Testis (tissue), 2 donors: ENCODE measurements at regions not wholly inside any gene's neighbourhood (a gene's known extent, or its start where the extent isn't known, plus 50 kb on each side); places are given as distances from the start of the nearest gene placed in this dataset.

Source experiments
- DNase-seq: peaks from one replicate; pipeline ENCODE4 v3.0.0-alpha.2; 2019
- H3K27ac ChIP-seq, 2 donors: fragments of 200-600 bp; sonication (generic); one replicate each; pipeline ENCODE4 v1.5.1; 2019
- H3K27me3 ChIP-seq: fragments of 200-600 bp; sonication (generic); one replicate; pipeline ENCODE4 v1.5.1; 2019
- H3K36me3 ChIP-seq: fragments of 200-600 bp; sonication (generic); one replicate; pipeline ENCODE4 v1.5.1; 2017; ENCODE audit warnings: low read depth; ENCODE audit errors: missing control alignments
- H3K4me1 ChIP-seq: fragments of 200-600 bp; sonication (generic); one replicate; pipeline ENCODE4 v1.5.1; 2019
- H3K4me3 ChIP-seq, 2 donors: fragments of 200-600 bp; sonication (generic); one replicate each; pipeline ENCODE4 v1.5.1; 2017 to 2019
- H3K9me3 ChIP-seq: fragments of 200-600 bp; sonication (generic); one replicate; pipeline ENCODE4 v1.5.1; 2017
- POLR2A ChIP-seq: fragments of 450-650 bp; IDR thresholded peaks from one replicate; pipeline ENCODE4 v1.6.1; 2017; ENCODE audit warnings: antibody characterized with exemption, mild to moderate bottlenecking, moderate library complexity
- WGBS, 2 donors: methylation state at CpG; one replicate each; pipeline ENCODE4 v1.1.5; 2018; 5-methylcytosine and 5-hydroxymethylcytosine counted together
- intact Hi-C: fragments of 100-400 bp; cut with DNase I; formaldehyde crosslinking; loops from one replicate; pipeline ENCODE4 v1.15.1; 2023; ENCODE audit warnings: low total_unique reads
- TF ChIP-seq, protein P1 (sequence below), 3 experiments: fragments of 450-650 bp in 2 of 3; fragments of 200-600 bp in 1 of 3; sonication (generic) in 1 of 3; IDR thresholded peaks; one replicate each; pipeline ENCODE4 v1.5.1; 2016 to 2019; ENCODE audit warnings: antibody characterized with exemption in 3 of 3, mild to moderate bottlenecking in 2 of 3, moderate library complexity in 1 of 3

DNA sequence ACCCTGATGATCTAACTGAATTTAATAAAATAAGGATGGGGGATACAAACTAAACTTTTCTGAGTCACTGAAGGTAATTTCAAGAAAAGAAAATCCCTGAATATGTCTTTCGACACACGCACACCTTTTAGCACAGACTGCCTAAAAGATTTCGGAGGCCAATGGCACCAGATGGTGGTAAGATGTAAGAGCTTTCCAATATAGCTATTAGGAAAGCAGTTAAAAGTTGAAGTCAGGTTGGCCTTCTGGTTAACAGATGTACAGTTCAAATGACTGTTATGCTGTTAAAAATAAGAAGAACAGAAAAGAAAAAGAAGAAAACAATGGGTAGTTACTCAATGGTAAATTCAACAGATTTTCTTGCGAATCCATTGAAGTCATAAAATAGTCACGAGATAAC lies 80.7 kb upstream of the KRR1 start:
- H3K4me1 ChIP-seq: no peaks in the 10 kb centered on the region
- no peak overlapping the region for H3K4me3 ChIP-seq
- H3K36me3 ChIP-seq: no peaks in the 10 kb centered on the region
- no peaks in the 10 kb centered on the region for H3K27me3 ChIP-seq
- no peaks in the 10 kb centered on the region for H3K9me3 ChIP-seq
- DNase-seq: no peak
- H3K27ac ChIP-seq: no peak overlapping the region
- TF ChIP-seq, protein P1, sequence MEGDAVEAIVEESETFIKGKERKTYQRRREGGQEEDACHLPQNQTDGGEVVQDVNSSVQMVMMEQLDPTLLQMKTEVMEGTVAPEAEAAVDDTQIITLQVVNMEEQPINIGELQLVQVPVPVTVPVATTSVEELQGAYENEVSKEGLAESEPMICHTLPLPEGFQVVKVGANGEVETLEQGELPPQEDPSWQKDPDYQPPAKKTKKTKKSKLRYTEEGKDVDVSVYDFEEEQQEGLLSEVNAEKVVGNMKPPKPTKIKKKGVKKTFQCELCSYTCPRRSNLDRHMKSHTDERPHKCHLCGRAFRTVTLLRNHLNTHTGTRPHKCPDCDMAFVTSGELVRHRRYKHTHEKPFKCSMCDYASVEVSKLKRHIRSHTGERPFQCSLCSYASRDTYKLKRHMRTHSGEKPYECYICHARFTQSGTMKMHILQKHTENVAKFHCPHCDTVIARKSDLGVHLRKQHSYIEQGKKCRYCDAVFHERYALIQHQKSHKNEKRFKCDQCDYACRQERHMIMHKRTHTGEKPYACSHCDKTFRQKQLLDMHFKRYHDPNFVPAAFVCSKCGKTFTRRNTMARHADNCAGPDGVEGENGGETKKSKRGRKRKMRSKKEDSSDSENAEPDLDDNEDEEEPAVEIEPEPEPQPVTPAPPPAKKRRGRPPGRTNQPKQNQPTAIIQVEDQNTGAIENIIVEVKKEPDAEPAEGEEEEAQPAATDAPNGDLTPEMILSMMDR (IDR thresholded peaks at IDR 0.05): no peak
- no peak for TF ChIP-seq POLR2A
- intact Hi-C loops: no loop called here
- 91 to 95% methylated on average over 5 of the region's 5 CpGs for WGBS, 2 donors

DNA sequence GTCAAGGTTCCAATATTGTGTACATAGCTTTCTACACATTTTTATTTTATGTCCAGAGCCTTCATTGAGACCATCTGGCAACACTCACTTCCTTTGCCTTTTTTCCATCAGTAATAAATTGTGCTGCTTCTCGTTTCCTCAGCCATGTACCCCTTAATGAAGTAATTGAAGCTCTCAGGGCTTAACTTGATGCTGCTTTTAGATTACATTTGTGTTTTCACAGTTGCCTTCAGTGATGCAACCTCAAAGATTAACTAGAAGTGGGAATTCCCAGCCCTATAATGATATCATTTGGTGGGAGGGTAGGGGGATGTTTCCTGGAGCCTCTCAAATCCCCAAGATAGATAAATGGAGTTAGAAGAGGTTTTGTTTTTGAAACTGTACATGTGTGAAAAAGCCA lies 80.2 kb upstream of the KRR1 start:
- no peaks in the 10 kb centered on the region for H3K27me3 ChIP-seq
- intact Hi-C loops: no loop called here
- H3K4me1 ChIP-seq: no peaks in the 10 kb centered on the region
- no peaks in the 10 kb centered on the region for H3K36me3 ChIP-seq
- TF ChIP-seq, protein P1 (IDR thresholded peaks at IDR 0.05): no peak
- no peak for TF ChIP-seq POLR2A
- WGBS, 2 donors: 64 to 68% methylated on average over 1 of the region's 1 CpG
- no peak overlapping the region for H3K27ac ChIP-seq
- H3K4me3 ChIP-seq: no peak overlapping the region
- no peaks in the 10 kb centered on the region for H3K9me3 ChIP-seq
- DNase-seq: no peak

DNA sequence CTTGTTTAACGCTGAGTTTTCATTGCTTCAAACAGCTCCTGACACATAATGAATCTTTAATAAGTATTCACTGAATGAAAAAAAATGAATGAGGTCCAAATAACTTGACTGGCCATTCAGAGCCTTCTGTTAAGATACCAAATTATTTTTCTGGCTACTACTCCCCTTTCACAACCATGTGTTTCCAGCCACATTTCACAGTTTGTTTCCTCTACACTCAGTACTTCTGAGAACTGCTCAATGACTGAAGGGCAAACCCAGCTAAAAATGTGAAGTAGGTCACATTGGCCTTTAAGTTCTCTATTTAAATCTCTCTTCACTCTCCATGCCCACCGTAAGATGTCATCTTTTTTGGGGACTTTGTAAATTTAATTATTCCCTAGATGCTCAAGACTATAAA lies 78.4 kb upstream of the KRR1 start:
- no peaks in the 10 kb centered on the region for H3K27me3 ChIP-seq
- H3K36me3 ChIP-seq: no peaks in the 10 kb centered on the region
- H3K9me3 ChIP-seq: no peaks in the 10 kb centered on the region
- intact Hi-C loops: no loop called here
- DNase-seq: no peak
- no peaks in the 10 kb centered on the region for H3K4me1 ChIP-seq
- 38 to 45% methylated on average over 2 of the region's 2 CpGs for WGBS, 2 donors
- no peak overlapping the region for H3K4me3 ChIP-seq
- no peak overlapping the region for H3K27ac ChIP-seq
- TF ChIP-seq, protein P1 (IDR thresholded peaks at IDR 0.05): no peak
- TF ChIP-seq POLR2A: no peak

DNA sequence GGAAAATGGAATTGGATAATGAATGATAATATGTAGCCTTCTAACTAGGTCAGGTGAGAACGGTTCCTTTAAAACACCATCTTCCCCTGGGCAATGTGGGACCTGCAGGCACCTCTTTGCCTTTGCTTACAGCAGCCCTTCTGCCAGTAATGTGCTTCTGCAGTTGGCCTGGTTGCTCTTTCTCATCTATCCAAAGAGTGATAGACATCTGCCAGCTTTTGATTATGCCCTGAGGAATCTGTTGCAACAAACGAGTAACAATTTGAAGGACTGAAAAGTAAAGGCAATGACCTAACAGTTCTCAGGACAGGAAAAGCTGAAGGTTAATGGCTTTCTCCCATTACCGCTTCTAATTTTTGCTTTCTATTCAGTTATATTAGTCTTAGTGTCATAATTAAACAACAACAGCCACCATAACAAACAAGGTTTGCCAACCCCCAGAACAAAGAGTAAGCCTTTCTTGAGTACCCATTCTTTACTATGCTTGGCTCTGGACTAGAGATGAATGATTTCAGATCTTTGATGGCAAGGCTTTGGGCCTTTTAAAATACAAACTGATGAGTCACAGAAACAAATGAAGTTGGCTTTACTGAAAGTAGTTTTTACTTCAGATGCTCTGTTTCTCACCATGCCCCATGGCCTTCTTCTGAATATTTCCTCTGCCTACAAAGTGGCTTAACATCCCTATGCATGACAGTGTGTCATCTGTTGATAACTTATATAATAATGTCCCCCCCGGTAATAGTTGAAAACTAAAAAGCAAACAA lies 76.1 kb upstream of the KRR1 start:
- H3K27me3 ChIP-seq: no peaks in the 10 kb centered on the region
- intact Hi-C loops: no loop called here

More for the DNA sequence above, 76.1 kb upstream of the KRR1 start:
- no peaks in the 10 kb centered on the region for H3K36me3 ChIP-seq
- WGBS, 2 donors: 82 to 86% methylated on average over 4 of the region's 4 CpGs
- H3K9me3 ChIP-seq: no peaks in the 10 kb centered on the region
- H3K27ac ChIP-seq: no peak overlapping the region
- DNase-seq: no peak
- H3K4me1 ChIP-seq: no peaks in the 10 kb centered on the region
- H3K4me3 ChIP-seq: no peak overlapping the region
- TF ChIP-seq, protein P1 (IDR thresholded peaks at IDR 0.05): no peak
- no peak for TF ChIP-seq POLR2A
